Vagina (tissue), 2 donors: ENCODE measurements at regions not wholly inside any gene's neighbourhood (a gene's known extent, or its start where the extent isn't known, plus 50 kb on each side); places are given as distances from the start of the nearest gene placed in this dataset.

Experiments used
- DNase-seq, 2 donors: peaks; one replicate each; pipeline ENCODE4 v3.0.0-alpha.2; 2017; ENCODE audit errors: extremely low spot score in 2 of 2
- H3K27ac ChIP-seq: fragments of 200-600 bp; sonication (generic); one replicate; pipeline ENCODE4 v1.5.1; 2019
- H3K27me3 ChIP-seq: fragments of 200-600 bp; sonication (generic); one replicate; pipeline ENCODE4 v1.5.1; 2019
- H3K36me3 ChIP-seq, 2 donors: fragments of 200-600 bp; sonication (generic); one replicate each; pipeline ENCODE4 v1.5.1; 2017 to 2019
- H3K4me1 ChIP-seq: fragments of 200-600 bp; sonication (generic); one replicate; pipeline ENCODE4 v1.5.1; 2019
- H3K4me3 ChIP-seq, 2 donors: fragments of 200-600 bp; sonication (generic); 1 replicate in 1 of 2; 2 replicates in 1 of 2; pipeline ENCODE4 v1.5.1; 2016 to 2019
- H3K9me3 ChIP-seq: fragments of 200-600 bp; sonication (generic); one replicate; pipeline ENCODE4 v1.5.1; 2019
- POLR2A ChIP-seq, 2 donors: fragments of 450-650 bp; IDR thresholded peaks; one replicate each; pipeline ENCODE4 v1.6.1; 2017; ENCODE audit warnings: antibody characterized with exemption in 2 of 2, mild to moderate bottlenecking in 2 of 2, moderate library complexity in 2 of 2
- POLR2AphosphoS5 ChIP-seq, 2 donors: sonication (generic); formaldehyde crosslinking; IDR thresholded peaks; one replicate each; pipeline ENCODE4 v1.9.0; 2017; ENCODE audit warnings: antibody characterized with exemption in 2 of 2, mild to moderate bottlenecking in 2 of 2, low read depth in 1 of 2; ENCODE audit not compliant: insufficient read depth in 1 of 2
- intact Hi-C: fragments of 100-400 bp; cut with DNase I; formaldehyde crosslinking; loops from one replicate; pipeline ENCODE4 v1.15.1; 2023
- TF ChIP-seq, protein P1 (sequence below), 3 experiments: fragments of 450-650 bp in 2 of 3; fragments of 200-600 bp in 1 of 3; sonication (generic) in 1 of 3; IDR thresholded peaks; one replicate each; pipeline ENCODE4 v1.5.1; 2017 to 2019; ENCODE audit warnings: antibody characterized with exemption in 3 of 3, mild to moderate bottlenecking in 2 of 3, moderate library complexity in 2 of 3

GRCh38 chr12:77231501-77231918, 166.1 kb upstream of the E2F7 start:
- H3K36me3 ChIP-seq, result no peaks in the 10 kb centered on the region
- no peak overlapping the region for H3K27ac ChIP-seq
- intact Hi-C loops, result no loop called here
- no peak for DNase-seq
- peak overlapping the region in 1 of 2 donors; percentile 15 for H3K4me3 ChIP-seq
- TF ChIP-seq, protein P1, sequence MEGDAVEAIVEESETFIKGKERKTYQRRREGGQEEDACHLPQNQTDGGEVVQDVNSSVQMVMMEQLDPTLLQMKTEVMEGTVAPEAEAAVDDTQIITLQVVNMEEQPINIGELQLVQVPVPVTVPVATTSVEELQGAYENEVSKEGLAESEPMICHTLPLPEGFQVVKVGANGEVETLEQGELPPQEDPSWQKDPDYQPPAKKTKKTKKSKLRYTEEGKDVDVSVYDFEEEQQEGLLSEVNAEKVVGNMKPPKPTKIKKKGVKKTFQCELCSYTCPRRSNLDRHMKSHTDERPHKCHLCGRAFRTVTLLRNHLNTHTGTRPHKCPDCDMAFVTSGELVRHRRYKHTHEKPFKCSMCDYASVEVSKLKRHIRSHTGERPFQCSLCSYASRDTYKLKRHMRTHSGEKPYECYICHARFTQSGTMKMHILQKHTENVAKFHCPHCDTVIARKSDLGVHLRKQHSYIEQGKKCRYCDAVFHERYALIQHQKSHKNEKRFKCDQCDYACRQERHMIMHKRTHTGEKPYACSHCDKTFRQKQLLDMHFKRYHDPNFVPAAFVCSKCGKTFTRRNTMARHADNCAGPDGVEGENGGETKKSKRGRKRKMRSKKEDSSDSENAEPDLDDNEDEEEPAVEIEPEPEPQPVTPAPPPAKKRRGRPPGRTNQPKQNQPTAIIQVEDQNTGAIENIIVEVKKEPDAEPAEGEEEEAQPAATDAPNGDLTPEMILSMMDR (IDR thresholded peaks at IDR 0.05), result no peak
- TF ChIP-seq POLR2A (IDR thresholded peaks at IDR 0.05), result no peak
- no peak for TF ChIP-seq POLR2AphosphoS5 (IDR thresholded peaks at IDR 0.05; ENCODE audit: insufficient read depth in 1 of 2, low read depth in 1 of 2)
- H3K4me1 ChIP-seq, result peaks cover 7% of the 10 kb centered on the region
- no peaks in the 10 kb centered on the region for H3K27me3 ChIP-seq
- no peaks in the 10 kb centered on the region for H3K9me3 ChIP-seq

GRCh38 chr12:77229640-77230442, 164.5 kb upstream of the E2F7 start:
- H3K27ac ChIP-seq, result no peak overlapping the region
- H3K9me3 ChIP-seq, result no peaks in the 10 kb centered on the region
- intact Hi-C loops, result no loop called here
- DNase-seq, result no peak
- H3K27me3 ChIP-seq, result no peaks in the 10 kb centered on the region
- no peak for TF ChIP-seq POLR2AphosphoS5 (IDR thresholded peaks at IDR 0.05; ENCODE audit: insufficient read depth in 1 of 2, low read depth in 1 of 2)
- TF ChIP-seq POLR2A (IDR thresholded peaks at IDR 0.05), result no peak
- no peaks in the 10 kb centered on the region for H3K36me3 ChIP-seq
- H3K4me1 ChIP-seq, result peaks cover 7% of the 10 kb centered on the region
- H3K4me3 ChIP-seq, result no peak overlapping the region

- no peaks in the 10 kb centered on the region for H3K27me3 ChIP-seq
- no peak overlapping the region for H3K27ac ChIP-seq
- H3K4me3 ChIP-seq, result no peak overlapping the region
- intact Hi-C loops, result no loop called here
- H3K4me1 ChIP-seq, result peaks cover 7% of the 10 kb centered on the region
- TF ChIP-seq POLR2AphosphoS5 (IDR thresholded peaks at IDR 0.05; ENCODE audit: insufficient read depth in 1 of 2, low read depth in 1 of 2) (no peak), POLR2A (IDR thresholded peaks at IDR 0.05) (no peak)
- TF ChIP-seq, protein P1 (IDR thresholded peaks at IDR 0.05), result no peak
- H3K9me3 ChIP-seq, result no peaks in the 10 kb centered on the region
- no peak for DNase-seq
- H3K36me3 ChIP-seq, result no peaks in the 10 kb centered on the region
These were observed 163.0 kb upstream of the E2F7 start for GRCh38 chr12:77228376-77228775.

DNA sequence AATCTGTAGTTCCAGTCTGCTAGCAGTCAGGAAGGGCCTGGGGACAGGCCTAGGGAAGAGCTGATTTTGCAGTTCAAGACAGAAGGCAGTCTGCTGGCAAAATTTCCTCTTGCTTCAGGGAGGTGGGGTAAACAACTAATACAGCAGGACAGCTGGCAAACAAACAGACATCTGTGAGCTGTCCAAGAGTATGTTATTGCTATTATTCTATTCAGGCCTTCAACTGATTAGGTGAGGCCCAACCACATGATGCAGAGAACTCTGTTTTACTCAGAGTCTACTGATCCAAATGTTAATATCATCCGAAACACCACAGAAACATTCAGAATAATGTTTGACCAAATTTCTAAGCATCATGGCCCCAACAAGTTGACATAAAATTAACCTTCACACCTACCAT, 161.0 kb upstream of the E2F7 start:
- H3K4me1 ChIP-seq, result peaks cover 6% of the 10 kb centered on the region
- no peak for DNase-seq
- no peak overlapping the region for H3K4me3 ChIP-seq
- no peaks in the 10 kb centered on the region for H3K27me3 ChIP-seq
- H3K27ac ChIP-seq, result no peak overlapping the region
- intact Hi-C loops, result no loop called here
- no peaks in the 10 kb centered on the region for H3K36me3 ChIP-seq
- no peaks in the 10 kb centered on the region for H3K9me3 ChIP-seq
- TF ChIP-seq, protein P1 (IDR thresholded peaks at IDR 0.05), result no peak
- TF ChIP-seq POLR2A (IDR thresholded peaks at IDR 0.05) (no peak), POLR2AphosphoS5 (IDR thresholded peaks at IDR 0.05; ENCODE audit: insufficient read depth in 1 of 2, low read depth in 1 of 2) (no peak)

DNA sequence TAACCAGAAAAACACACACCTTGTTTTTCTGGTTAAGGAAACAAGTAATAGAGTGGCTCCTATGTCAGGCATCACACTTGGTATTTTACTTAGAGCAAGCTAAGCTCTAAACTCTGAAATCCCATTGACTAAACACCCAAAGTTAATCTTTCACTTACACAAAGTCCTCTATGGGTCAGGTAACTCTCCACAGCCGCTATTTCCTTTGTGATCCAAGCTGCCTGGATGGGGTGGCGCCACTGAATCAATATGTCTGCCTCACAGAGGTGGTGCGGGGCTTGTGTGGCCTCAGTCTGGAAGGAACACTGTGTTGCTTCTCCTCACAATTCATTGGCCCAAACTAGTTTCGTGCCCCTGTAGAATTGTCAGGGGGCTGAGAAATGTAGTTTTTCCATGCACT, 160.0 kb upstream of the E2F7 start:
- Histone ChIP-seq H3K4me3 (no peak overlapping the region), H3K36me3 (no peaks in the 10 kb centered on the region), H3K27ac (no peak overlapping the region), H3K4me1 (no peaks in the 10 kb centered on the region), H3K9me3 (no peaks in the 10 kb centered on the region), H3K27me3 (no peaks in the 10 kb centered on the region)
- no peak for DNase-seq
- intact Hi-C loops, result no loop called here
- no peak for TF ChIP-seq POLR2A (IDR thresholded peaks at IDR 0.05)
- TF ChIP-seq, protein P1 (IDR thresholded peaks at IDR 0.05), result no peak
